ENCODE measurements at regions not wholly inside any gene's neighbourhood (a gene's known extent, or its start where the extent isn't known, plus 50 kb on each side); places are given as distances from the start of the nearest gene placed in this dataset.
"Not testable (repeated sequence)": the region's sequence is repeated elsewhere in the genome, so short reads cannot be mapped to it uniquely, and the experiment has no call there.

- TF ChIP-seq CTCF (IDR thresholded peaks at IDR 0.05; ENCODE audit: low read depth, low read length): no peak
- no peak overlapping the region for H3K4me3 ChIP-seq
- H3K36me3 ChIP-seq: no peaks in the 10 kb centered on the region
- H3K9me3 ChIP-seq (ENCODE audit: low read depth): no peaks in the 10 kb centered on the region
- H3K4me1 ChIP-seq (ENCODE audit: low read depth): no peaks in the 10 kb centered on the region
- H3K27me3 ChIP-seq: no peaks in the 10 kb centered on the region
- no peak overlapping the region for H3K27ac ChIP-seq
- no peak for DNase-seq (ENCODE audit: low read depth in 1 of 2, low spot score in 1 of 2)
Measured at GRCh38 chr2:150335596-150335995, 151.9 kb downstream of the RND3 start.

GRCh38 chr2:150332383-150332782 lies 155.1 kb downstream of the RND3 start:
- Histone ChIP-seq H3K36me3 (no peaks in the 10 kb centered on the region), H3K27ac (no peak overlapping the region), H3K4me3 (no peak overlapping the region), H3K4me1 (ENCODE audit: low read depth) (no peaks in the 10 kb centered on the region), H3K27me3 (no peaks in the 10 kb centered on the region), H3K9me3 (ENCODE audit: low read depth) (no peaks in the 10 kb centered on the region)
- no peak for DNase-seq (ENCODE audit: low read depth in 1 of 2, low spot score in 1 of 2)
- no peak for TF ChIP-seq CTCF (IDR thresholded peaks at IDR 0.05; ENCODE audit: low read depth, low read length)

GRCh38 chr2:150327564-150328489 lies 159.6 kb downstream of the RND3 start:
- Histone ChIP-seq H3K36me3 (no peaks in the 10 kb centered on the region), H3K27ac (no peak overlapping the region), H3K27me3 (no peaks in the 10 kb centered on the region), H3K4me1 (ENCODE audit: low read depth) (no peaks in the 10 kb centered on the region), H3K4me3 (no peak overlapping the region), H3K9me3 (ENCODE audit: low read depth) (no peaks in the 10 kb centered on the region)
- no peak for TF ChIP-seq CTCF (IDR thresholded peaks at IDR 0.05; ENCODE audit: low read depth, low read length)
- DNase-seq (ENCODE audit: low read depth in 1 of 2, low spot score in 1 of 2): peak in 1 of 2 donors; percentile 6

- Histone ChIP-seq H3K36me3 (no peaks in the 10 kb centered on the region), H3K27ac (no peak overlapping the region), H3K27me3 (no peaks in the 10 kb centered on the region), H3K9me3 (ENCODE audit: low read depth) (no peaks in the 10 kb centered on the region), H3K4me3 (no peak overlapping the region), H3K4me1 (ENCODE audit: low read depth) (no peaks in the 10 kb centered on the region)
- no peak for TF ChIP-seq CTCF (IDR thresholded peaks at IDR 0.05; ENCODE audit: low read depth, low read length)
- DNase-seq (ENCODE audit: low read depth in 1 of 2, low spot score in 1 of 2): peak in 1 of 2 donors; percentile 13
Measured at GRCh38 chr2:150325656-150326314, 161.7 kb downstream of the RND3 start.

GRCh38 chr2:150323071-150323470 lies 164.4 kb downstream of the RND3 start:
- not testable (repeated sequence) for H3K27ac ChIP-seq; H3K27me3 ChIP-seq; H3K4me1 ChIP-seq (ENCODE audit: low read depth); H3K4me3 ChIP-seq; H3K9me3 ChIP-seq (ENCODE audit: low read depth); DNase-seq (ENCODE audit: low read depth in 1 of 2, low spot score in 1 of 2); H3K36me3 ChIP-seq

GRCh38 chr2:150320608-150321007 lies 166.9 kb downstream of the RND3 start:
- no peaks in the 10 kb centered on the region for H3K27me3 ChIP-seq
- no peak for TF ChIP-seq CTCF (IDR thresholded peaks at IDR 0.05; ENCODE audit: low read depth, low read length)

More at GRCh38 chr2:150320608-150321007, 166.9 kb downstream of the RND3 start:
- no peaks in the 10 kb centered on the region for H3K36me3 ChIP-seq
- DNase-seq (ENCODE audit: low read depth in 1 of 2, low spot score in 1 of 2): no peak
- no peaks in the 10 kb centered on the region for H3K9me3 ChIP-seq (ENCODE audit: low read depth)
- H3K4me3 ChIP-seq: no peak overlapping the region
- H3K4me1 ChIP-seq (ENCODE audit: low read depth): no peaks in the 10 kb centered on the region
- H3K27ac ChIP-seq: no peak overlapping the region
